Activated naive CD4-positive, alpha-beta T cell treated with anti-CD3 and anti-CD28 coated beads for 36 hours (primary cell): ENCODE measurements at regions not wholly inside any gene's neighbourhood (a gene's known extent, or its start where the extent isn't known, plus 50 kb on each side); places are given as distances from the start of the nearest gene placed in this dataset.

Experiments used
- CTCF ChIA-PET: fragments of 350-600 bp; sonication (Branson Sonifier 250); formaldehyde crosslinking; loops from one replicate; lab custom pipeline; 2021; ENCODE audit warnings: antibody characterized with exemption; lab: Charles Lee
- DNase-seq: peaks from one replicate; pipeline ENCODE4 v3.0.0-alpha.2; 2020
- H3K27ac Mint-ChIP-seq: one replicate; pipeline ENCODE4 v1.8.0; 2021; ENCODE audit warnings: mild to moderate bottlenecking, mixed read lengths
- H3K27me3 Mint-ChIP-seq: one replicate; pipeline ENCODE4 v1.8.0; 2021; ENCODE audit warnings: low read depth, mixed read lengths
- H3K36me3 Mint-ChIP-seq: one replicate; pipeline ENCODE4 v1.8.0; 2021; ENCODE audit warnings: low read depth, mixed read lengths
- H3K4me1 Mint-ChIP-seq: one replicate; pipeline ENCODE4 v1.8.0; 2021; ENCODE audit warnings: low read depth, mixed read lengths
- H3K4me3 Mint-ChIP-seq: one replicate; pipeline ENCODE4 v1.8.0; 2021; ENCODE audit warnings: mild to moderate bottlenecking, moderate library complexity, mixed read lengths
- H3K9me3 Mint-ChIP-seq: one replicate; pipeline ENCODE4 v1.8.0; 2021; ENCODE audit warnings: mixed read lengths
- intact Hi-C: fragments of 100-400 bp; cut with micrococcal nuclease; formaldehyde crosslinking; loops from one replicate; pipeline ENCODE4 v1.15.1; 2023

GRCh38 chr2:18885457-18885856 lies 296.1 kb upstream of the NT5C1B start:
- Mint-ChIP-seq H3K27ac (no peak overlapping the region), H3K36me3 (no peaks in the 10 kb centered on the region), H3K27me3 (no peaks in the 10 kb centered on the region), H3K4me3 (no peak overlapping the region), H3K4me1 (no peaks in the 10 kb centered on the region), H3K9me3 (no peaks in the 10 kb centered on the region)
- no peak for DNase-seq
- CTCF ChIA-PET, result no interaction called here
- intact Hi-C loops, result loop anchor here (2.0 kb wide), 1 partner anchor 477 kb away; no protein-coding TSS in a partner anchor

- no peaks in the 10 kb centered on the region for H3K9me3 Mint-ChIP-seq
- H3K4me1 Mint-ChIP-seq, result no peaks in the 10 kb centered on the region
- no peak overlapping the region for H3K27ac Mint-ChIP-seq
- H3K27me3 Mint-ChIP-seq, result no peaks in the 10 kb centered on the region
- H3K4me3 Mint-ChIP-seq, result no peak overlapping the region
- CTCF ChIA-PET, result no interaction called here
- H3K36me3 Mint-ChIP-seq, result no peaks in the 10 kb centered on the region
- intact Hi-C loops, result loop anchor here (2.0 kb wide), 1 partner anchor 479 kb away; no protein-coding TSS in a partner anchor
- DNase-seq, result peak; percentile 22
Measured at GRCh38 chr2:18883616-18884456, 294.5 kb upstream of the NT5C1B start.

- H3K4me3 Mint-ChIP-seq, result no peak overlapping the region
- H3K36me3 Mint-ChIP-seq, result no peaks in the 10 kb centered on the region
- no peaks in the 10 kb centered on the region for H3K27me3 Mint-ChIP-seq
- no peaks in the 10 kb centered on the region for H3K4me1 Mint-ChIP-seq
- H3K9me3 Mint-ChIP-seq, result no peaks in the 10 kb centered on the region
- CTCF ChIA-PET, result no interaction called here
- DNase-seq, result no peak
- intact Hi-C loops, result no loop called here
- no peak overlapping the region for H3K27ac Mint-ChIP-seq
Measured at GRCh38 chr2:18871430-18871829, 282.1 kb upstream of the NT5C1B start.

GRCh38 chr2:18870307-18870706 lies 280.9 kb upstream of the NT5C1B start:
- intact Hi-C loops, result no loop called here
- CTCF ChIA-PET, result no interaction called here
- Mint-ChIP-seq H3K9me3 (no peaks in the 10 kb centered on the region), H3K4me1 (no peaks in the 10 kb centered on the region), H3K27me3 (no peaks in the 10 kb centered on the region), H3K36me3 (no peaks in the 10 kb centered on the region), H3K4me3 (no peak overlapping the region), H3K27ac (no peak overlapping the region)
- no peak for DNase-seq

- DNase-seq, result no peak
- Mint-ChIP-seq H3K9me3 (no peaks in the 10 kb centered on the region), H3K4me3 (no peak overlapping the region), H3K4me1 (no peaks in the 10 kb centered on the region), H3K27me3 (no peaks in the 10 kb centered on the region), H3K36me3 (no peaks in the 10 kb centered on the region), H3K27ac (no peak overlapping the region)
- CTCF ChIA-PET, result no interaction called here
- intact Hi-C loops, result no loop called here
Measured at GRCh38 chr2:18861951-18862350, 272.6 kb upstream of the NT5C1B start.

- Mint-ChIP-seq H3K4me3 (no peak overlapping the region), H3K9me3 (no peaks in the 10 kb centered on the region), H3K36me3 (no peaks in the 10 kb centered on the region), H3K27ac (no peak overlapping the region), H3K27me3 (no peaks in the 10 kb centered on the region), H3K4me1 (no peaks in the 10 kb centered on the region)
- no peak for DNase-seq
- CTCF ChIA-PET, result no interaction called here
- intact Hi-C loops, result no loop called here
Measured at GRCh38 chr2:18860179-18860578, 270.8 kb upstream of the NT5C1B start.

- DNase-seq, result no peak
- intact Hi-C loops, result no loop called here
- H3K27me3 Mint-ChIP-seq, result no peaks in the 10 kb centered on the region
- CTCF ChIA-PET, result no interaction called here
- no peaks in the 10 kb centered on the region for H3K36me3 Mint-ChIP-seq
- no peak overlapping the region for H3K27ac Mint-ChIP-seq
- no peaks in the 10 kb centered on the region for H3K9me3 Mint-ChIP-seq
- H3K4me1 Mint-ChIP-seq, result no peaks in the 10 kb centered on the region
- no peak overlapping the region for H3K4me3 Mint-ChIP-seq
Measured at GRCh38 chr2:18856765-18857164, 267.4 kb upstream of the NT5C1B start.

- no peaks in the 10 kb centered on the region for H3K27me3 Mint-ChIP-seq
- DNase-seq, result no peak
- CTCF ChIA-PET, result no interaction called here
- no peaks in the 10 kb centered on the region for H3K36me3 Mint-ChIP-seq
- H3K27ac Mint-ChIP-seq, result no peak overlapping the region
- no peak overlapping the region for H3K4me3 Mint-ChIP-seq
- intact Hi-C loops, result no loop called here
- H3K4me1 Mint-ChIP-seq, result no peaks in the 10 kb centered on the region
- no peaks in the 10 kb centered on the region for H3K9me3 Mint-ChIP-seq
Measured at GRCh38 chr2:18855027-18855426, 265.7 kb upstream of the NT5C1B start.

- Mint-ChIP-seq H3K4me1 (no peaks in the 10 kb centered on the region), H3K27me3 (no peaks in the 10 kb centered on the region), H3K27ac (no peak overlapping the region), H3K9me3 (no peaks in the 10 kb centered on the region), H3K4me3 (no peak overlapping the region), H3K36me3 (no peaks in the 10 kb centered on the region)
- no peak for DNase-seq
- CTCF ChIA-PET, result interaction anchor here (0.6 kb wide), 1 partner anchor 28 kb away, joined by 3 read pairs; no protein-coding TSS in a partner anchor
- intact Hi-C loops, result no loop called here
Measured at GRCh38 chr2:18849841-18850578, 260.6 kb upstream of the NT5C1B start.

GRCh38 chr2:18848646-18849045 lies 259.3 kb upstream of the NT5C1B start:
- Mint-ChIP-seq H3K4me3 (no peak overlapping the region), H3K9me3 (no peaks in the 10 kb centered on the region), H3K36me3 (no peaks in the 10 kb centered on the region), H3K27me3 (no peaks in the 10 kb centered on the region), H3K27ac (no peak overlapping the region), H3K4me1 (no peaks in the 10 kb centered on the region)
- CTCF ChIA-PET, result no interaction called here
- DNase-seq, result no peak
- intact Hi-C loops, result no loop called here

GRCh38 chr2:18845854-18846445 lies 256.6 kb upstream of the NT5C1B start:
- Mint-ChIP-seq H3K9me3 (no peaks in the 10 kb centered on the region), H3K4me1 (no peaks in the 10 kb centered on the region), H3K4me3 (no peak overlapping the region), H3K36me3 (no peaks in the 10 kb centered on the region), H3K27ac (no peak overlapping the region), H3K27me3 (no peaks in the 10 kb centered on the region)
- CTCF ChIA-PET, result interaction anchor here (0.7 kb wide), 1 partner anchor 10 kb away, joined by 3 read pairs; no protein-coding TSS in a partner anchor
- intact Hi-C loops, result no loop called here
- no peak for DNase-seq

- DNase-seq, result no peak
- CTCF ChIA-PET, result no interaction called here
- Mint-ChIP-seq H3K27me3 (no peaks in the 10 kb centered on the region), H3K4me3 (no peak overlapping the region), H3K9me3 (no peaks in the 10 kb centered on the region), H3K27ac (no peak overlapping the region), H3K4me1 (no peaks in the 10 kb centered on the region), H3K36me3 (no peaks in the 10 kb centered on the region)
- intact Hi-C loops, result no loop called here
Measured at GRCh38 chr2:18842836-18843235, 253.5 kb upstream of the NT5C1B start.
